ENCODE measurements at regions not wholly inside any gene's neighbourhood (a gene's known extent, or its start where the extent isn't known, plus 50 kb on each side); places are given as distances from the start of the nearest gene placed in this dataset.

DNA sequence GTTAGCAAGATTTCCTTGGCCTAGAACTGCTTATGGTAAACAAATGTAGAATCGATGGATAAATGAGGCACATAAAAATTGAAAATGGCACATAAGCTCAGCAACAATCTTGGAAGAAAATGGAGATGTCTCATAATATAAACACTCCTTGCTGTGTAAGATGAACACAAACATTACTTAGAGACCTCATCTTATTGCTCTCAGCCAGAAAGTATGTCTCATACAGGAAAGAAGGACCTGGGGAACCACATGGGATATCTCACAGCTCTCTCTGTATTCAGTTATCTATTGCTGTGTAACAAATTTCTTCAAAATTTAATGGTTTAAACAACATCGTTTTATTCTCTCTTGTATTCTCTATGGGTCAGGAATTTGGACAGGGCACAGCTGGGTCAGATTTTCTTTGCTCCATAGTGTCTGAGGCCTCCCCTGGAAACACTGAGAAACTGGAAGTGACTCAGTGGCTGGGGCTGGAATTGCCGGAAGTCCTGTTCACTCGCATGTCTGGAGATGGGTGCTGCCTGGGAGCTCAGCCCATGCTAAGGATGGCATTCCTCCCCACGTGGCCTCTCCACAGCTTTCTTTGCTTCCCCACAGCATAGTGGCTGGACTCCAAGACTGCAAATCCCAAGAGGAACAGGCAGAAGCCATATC is 105.1 kb downstream of the NUFIP1 start:
- Histone ChIP-seq H3K9me3 (replicated peaks; ENCODE audit: control insufficient read depth, insufficient read depth, low read length) (no peaks in the 10 kb centered on the region), H3K4me3 (replicated peaks in 1 of 3; ENCODE audit: insufficient read depth in 1 of 3, low read depth in 1 of 3, low read length in 3 of 3) (no peak overlapping the region), H3K9me1 (replicated peaks; ENCODE audit: control insufficient read depth, extremely low read depth, insufficient read depth, low read length) (no peaks in the 10 kb centered on the region), H3K79me2 (ENCODE audit: control insufficient read depth, insufficient read depth, low read length) (no peaks in the 10 kb centered on the region), H3K4me1 (ENCODE audit: control insufficient read depth, extremely low read depth, insufficient read depth, low read length) (peaks cover 15% of the 10 kb centered on the region), H4K20me1 (replicated peaks; ENCODE audit: control insufficient read depth, extremely low read depth, insufficient read depth, low read length) (no peaks in the 10 kb centered on the region), H3K9ac (replicated peaks; ENCODE audit: extremely low read depth, insufficient read depth, low read length) (peak overlapping the region; percentile 41), H3K4me2 (ENCODE audit: insufficient read depth, low read length) (peak overlapping the region; percentile 43), H2AFZ (ENCODE audit: low read depth, low read length) (peak overlapping the region; percentile 80), H3K27ac (ENCODE audit: insufficient read depth, low read depth, low read length) (peak overlapping the region; percentile 93), H3K36me3 (ENCODE audit: control insufficient read depth in 2 of 2, extremely low read depth in 1 of 2, insufficient read depth in 2 of 2, low read length in 2 of 2) (no peaks in the 10 kb centered on the region), H3K27me3 (ENCODE audit: control insufficient read depth in 2 of 2, insufficient read depth in 2 of 2, low read length in 2 of 2) (no peaks in the 10 kb centered on the region)
- dilution Hi-C loops (cut with MboI; ENCODE audit: extremely low pct_ligation_motif_present, low sequenced_read_pairs) (no loop called here), intact Hi-C loops (cut with micrococcal nuclease) (loop anchor here (1.0 to 5.0 kb wide), 7 partner anchors 34 to 307 kb away; no protein-coding TSS in a partner anchor)
- DNase-seq (ENCODE audit: low read depth, low spot score) (peak; percentile 77), FAIRE-seq (peak; percentile 96)
- POLR2A ChIA-PET: no interaction called here
- TF ChIP-seq JUN (IDR thresholded peaks at IDR 0.05; ENCODE audit: borderline replicate concordance, insufficient read depth, insufficient read length, low read depth): peak; percentile 75
- TF ChIP-seq POLR2AphosphoS5 (IDR thresholded peaks at IDR 0.05; ENCODE audit: insufficient read depth, low read depth, low read length): peak; percentile 76
- TF ChIP-seq, protein P1, sequence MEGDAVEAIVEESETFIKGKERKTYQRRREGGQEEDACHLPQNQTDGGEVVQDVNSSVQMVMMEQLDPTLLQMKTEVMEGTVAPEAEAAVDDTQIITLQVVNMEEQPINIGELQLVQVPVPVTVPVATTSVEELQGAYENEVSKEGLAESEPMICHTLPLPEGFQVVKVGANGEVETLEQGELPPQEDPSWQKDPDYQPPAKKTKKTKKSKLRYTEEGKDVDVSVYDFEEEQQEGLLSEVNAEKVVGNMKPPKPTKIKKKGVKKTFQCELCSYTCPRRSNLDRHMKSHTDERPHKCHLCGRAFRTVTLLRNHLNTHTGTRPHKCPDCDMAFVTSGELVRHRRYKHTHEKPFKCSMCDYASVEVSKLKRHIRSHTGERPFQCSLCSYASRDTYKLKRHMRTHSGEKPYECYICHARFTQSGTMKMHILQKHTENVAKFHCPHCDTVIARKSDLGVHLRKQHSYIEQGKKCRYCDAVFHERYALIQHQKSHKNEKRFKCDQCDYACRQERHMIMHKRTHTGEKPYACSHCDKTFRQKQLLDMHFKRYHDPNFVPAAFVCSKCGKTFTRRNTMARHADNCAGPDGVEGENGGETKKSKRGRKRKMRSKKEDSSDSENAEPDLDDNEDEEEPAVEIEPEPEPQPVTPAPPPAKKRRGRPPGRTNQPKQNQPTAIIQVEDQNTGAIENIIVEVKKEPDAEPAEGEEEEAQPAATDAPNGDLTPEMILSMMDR (IDR thresholded peaks at IDR 0.05; ENCODE audit: extremely low read depth in 1 of 2, insufficient read depth in 1 of 2, low read depth in 1 of 2, low read length in 2 of 2): no peak
- peak; percentile 32 for TF ChIP-seq POLR2A (IDR thresholded peaks at IDR 0.05; ENCODE audit: low read depth, low read length)
- no peak for TF ChIP-seq GATA2 (IDR thresholded peaks at IDR 0.05; ENCODE audit: insufficient read depth, insufficient read length, low read depth, low read length)
- peak; percentile 87 for TF ChIP-seq FOS (IDR thresholded peaks at IDR 0.05; ENCODE audit: borderline replicate concordance, insufficient read depth, low read length)
- TF ChIP-seq EZH2 (IDR thresholded peaks at IDR 0.05; ENCODE audit: borderline replicate concordance, low read depth, low read length, severe bottlenecking): no peak
- TF ChIP-seq MYC (IDR thresholded peaks at IDR 0.05; ENCODE audit: low read depth, low read length): peak; percentile 91
- peak; percentile 65 for TF ChIP-seq MAX (IDR thresholded peaks at IDR 0.05; ENCODE audit: insufficient read depth, insufficient read length)
- TSS peak; percentile 82 for BruUV-seq (replicated peaks)
- CTCF ChIA-PET: interaction anchor here (0.9 to 2.6 kb wide), 5 partner anchors 10 to 401 kb away, joined by 3 to 10 read pairs (median 4); no protein-coding TSS in a partner anchor
